Fibroblast of peridontal ligament (primary cell): ENCODE measurements at regions not wholly inside any gene's neighbourhood (a gene's known extent, or its start where the extent isn't known, plus 50 kb on each side); places are given as distances from the start of the nearest gene placed in this dataset.
A peak's percentile ranks its signal among the peaks of the same experiment; 100 is the strongest.

Experiments
- DNase-seq: peaks from one replicate; pipeline ENCODE4 v3.0.0-alpha.2; 2010; ENCODE audit errors: extremely low read depth

GRCh38 chr4:145346081-145346480, 135.6 kb upstream of the SMAD1 start:
- no peak for DNase-seq

GRCh38 chr4:145345401-145345800, 136.3 kb upstream of the SMAD1 start:
- no peak for DNase-seq

- DNase-seq = no peak
Measured at GRCh38 chr4:145341381-145341780, 140.3 kb upstream of the SMAD1 start.

- no peak for DNase-seq
Measured at GRCh38 chr4:145340071-145340675, 141.5 kb upstream of the SMAD1 start.

- no peak for DNase-seq
Measured at GRCh38 chr4:145339075-145339725, 142.5 kb upstream of the SMAD1 start.

- DNase-seq = no peak
Measured at GRCh38 chr4:145338568-145338967, 143.1 kb upstream of the SMAD1 start.

- no peak for DNase-seq
Measured at GRCh38 chr4:145337391-145337790, 144.3 kb upstream of the SMAD1 start.

GRCh38 chr4:145333786-145334185, 147.9 kb upstream of the SMAD1 start:
- no peak for DNase-seq

GRCh38 chr4:145326491-145326890, 146.1 kb upstream of the OTUD4 start:
- DNase-seq = no peak

GRCh38 chr4:145324161-145324560, 143.8 kb upstream of the OTUD4 start:
- DNase-seq = no peak

GRCh38 chr4:145320294-145320693, 139.9 kb upstream of the OTUD4 start:
- DNase-seq = no peak

GRCh38 chr4:145319751-145320150, 139.4 kb upstream of the OTUD4 start:
- DNase-seq = no peak

GRCh38 chr4:145316897-145317574, 136.6 kb upstream of the OTUD4 start:
- DNase-seq = no peak

- peak; percentile 87 for DNase-seq
Measured at GRCh38 chr4:145315811-145316225, 135.4 kb upstream of the OTUD4 start.

GRCh38 chr4:145308598-145308997, 128.2 kb upstream of the OTUD4 start:
- DNase-seq = no peak

- DNase-seq = no peak
Measured at GRCh38 chr4:145307763-145308430, 127.5 kb upstream of the OTUD4 start.

GRCh38 chr4:145307120-145307519, 126.7 kb upstream of the OTUD4 start:
- no peak for DNase-seq

GRCh38 chr4:145302725-145303124, 122.3 kb upstream of the OTUD4 start:
- no peak for DNase-seq

GRCh38 chr4:145301386-145302080, 121.1 kb upstream of the OTUD4 start:
- no peak for DNase-seq

GRCh38 chr4:145299380-145300076, 119.1 kb upstream of the OTUD4 start:
- peak; percentile 51 for DNase-seq

GRCh38 chr4:145298885-145299284, 118.5 kb upstream of the OTUD4 start:
- DNase-seq = no peak
